HEK293T (cell line): ENCODE measurements at regions not wholly inside any gene's neighbourhood (a gene's known extent, or its start where the extent isn't known, plus 50 kb on each side); places are given as distances from the start of the nearest gene placed in this dataset.

Source experiments
- ARNT ChIP-seq: fragments of 450-650 bp; IDR thresholded peaks from 2 replicates; pipeline ENCODE4 v1.6.1; 2017; ENCODE audit warnings: mild to moderate bottlenecking
- BHLHE40 ChIP-seq: fragments of 450-650 bp; IDR thresholded peaks from 2 replicates; pipeline ENCODE4 v1.6.1; 2016; ENCODE audit warnings: mild to moderate bottlenecking, moderate library complexity, borderline replicate concordance
- CTBP1 ChIP-seq: fragments of 450-650 bp; IDR thresholded peaks from 2 replicates; pipeline ENCODE4 v1.6.1; 2016; ENCODE audit warnings: borderline replicate concordance
- ELF4 ChIP-seq: fragments of 450-650 bp; IDR thresholded peaks from 2 replicates; pipeline ENCODE4 v1.6.1; 2017; ENCODE audit warnings: antibody characterized with exemption
- FOXA1 ChIP-seq: fragments of 450-650 bp; IDR thresholded peaks from 2 replicates; pipeline ENCODE4 v1.6.1; 2016; ENCODE audit warnings: mild to moderate bottlenecking
- FOXK2 ChIP-seq: fragments of 450-650 bp; IDR thresholded peaks from 2 replicates; pipeline ENCODE4 v1.6.1; 2016; ENCODE audit warnings: mild to moderate bottlenecking
- HDGF ChIP-seq: fragments of 450-650 bp; IDR thresholded peaks from 2 replicates; pipeline ENCODE4 v1.6.1; 2017; ENCODE audit warnings: antibody characterized with exemption, borderline replicate concordance
- PKNOX1 ChIP-seq: fragments of 450-650 bp; IDR thresholded peaks from 2 replicates; pipeline ENCODE4 v1.6.1; 2016
- SP1 ChIP-seq: fragments of 450-650 bp; IDR thresholded peaks from 2 replicates; pipeline ENCODE4 v1.6.1; 2017
- SUZ12 ChIP-seq: fragments of 450-650 bp; IDR thresholded peaks from 2 replicates; pipeline ENCODE4 v1.6.1; 2016; ENCODE audit warnings: mild to moderate bottlenecking
- TARDBP ChIP-seq: fragments of 450-650 bp; IDR thresholded peaks from 2 replicates; pipeline ENCODE4 v1.6.1; 2016
- ZNF384 ChIP-seq: fragments of 450-650 bp; IDR thresholded peaks from 2 replicates; pipeline ENCODE4 v1.6.1; 2016

GRCh38 chr4:155616117-155616516 lies 50.5 kb upstream of the GUCY1A1 start:
- TF ChIP-seq SP1: no peak
- no peak for TF ChIP-seq CTBP1
- TF ChIP-seq BHLHE40: no peak
- no peak for TF ChIP-seq HDGF
- no peak for TF ChIP-seq ELF4
- TF ChIP-seq ARNT: no peak
- TF ChIP-seq SUZ12: no peak
- no peak for TF ChIP-seq TARDBP
- no peak for TF ChIP-seq ZNF384
- no peak for TF ChIP-seq FOXA1
- no peak for TF ChIP-seq FOXK2
- no peak for TF ChIP-seq PKNOX1
